IPS-NIHi11 (cell line): ENCODE measurements at regions not wholly inside any gene's neighbourhood (a gene's known extent, or its start where the extent isn't known, plus 50 kb on each side); places are given as distances from the start of the nearest gene placed in this dataset.

ENCODE experiments used
- DNase-seq: peaks from one replicate; pipeline ENCODE4 v3.0.0; 2012; ENCODE audit warnings: mixed read lengths, low spot score

GRCh38 chr10:111822661-111823060, 360.9 kb downstream of the GPAM start:
- no peak for DNase-seq

- no peak for DNase-seq
Measured at GRCh38 chr10:111824128-111824527, 359.4 kb downstream of the GPAM start.

- no peak for DNase-seq
Measured at GRCh38 chr10:111830359-111830758, 353.2 kb downstream of the GPAM start.

- DNase-seq, result no peak
Measured at GRCh38 chr10:111831058-111831457, 352.5 kb downstream of the GPAM start.

GRCh38 chr10:111833251-111833650, 350.3 kb downstream of the GPAM start:
- no peak for DNase-seq

- no peak for DNase-seq
Measured at GRCh38 chr10:111835574-111835973, 348.0 kb downstream of the GPAM start.

- no peak for DNase-seq
Measured at GRCh38 chr10:111836064-111836463, 347.5 kb downstream of the GPAM start.

- DNase-seq, result no peak
Measured at GRCh38 chr10:111836571-111836970, 347.0 kb downstream of the GPAM start.

- DNase-seq, result no peak
Measured at GRCh38 chr10:111837086-111837485, 346.5 kb downstream of the GPAM start.

GRCh38 chr10:111837985-111838384, 345.6 kb downstream of the GPAM start:
- no peak for DNase-seq

GRCh38 chr10:111840546-111840945, 343.0 kb downstream of the GPAM start:
- DNase-seq, result no peak

GRCh38 chr10:111852801-111853200, 330.8 kb downstream of the GPAM start:
- DNase-seq, result no peak

GRCh38 chr10:111856631-111857030, 326.9 kb downstream of the GPAM start:
- DNase-seq, result peak; percentile 25

- no peak for DNase-seq
Measured at GRCh38 chr10:111865550-111865949, 318.0 kb downstream of the GPAM start.

- DNase-seq, result no peak
Measured at GRCh38 chr10:111871458-111871857, 312.1 kb downstream of the GPAM start.

GRCh38 chr10:111872591-111872990, 311.0 kb downstream of the GPAM start:
- DNase-seq, result no peak

GRCh38 chr10:111873041-111873440, 310.5 kb downstream of the GPAM start:
- DNase-seq, result no peak

GRCh38 chr10:111873621-111874135, 309.9 kb downstream of the GPAM start:
- no peak for DNase-seq

GRCh38 chr10:111874576-111874975, 309.0 kb downstream of the GPAM start:
- DNase-seq, result no peak

- DNase-seq, result no peak
Measured at GRCh38 chr10:111875725-111876124, 307.8 kb downstream of the GPAM start.

GRCh38 chr10:111877258-111877657, 306.3 kb downstream of the GPAM start:
- DNase-seq, result no peak

- DNase-seq, result no peak
Measured at GRCh38 chr10:111879969-111880368, 303.6 kb downstream of the GPAM start.

- DNase-seq, result no peak
Measured at GRCh38 chr10:111885046-111885445, 298.5 kb downstream of the GPAM start.

- DNase-seq, result no peak
Measured at GRCh38 chr10:111885919-111886318, 297.6 kb downstream of the GPAM start.

GRCh38 chr10:111887266-111887665, 296.3 kb downstream of the GPAM start:
- DNase-seq, result no peak
